GM18951 (cell line): ENCODE measurements at regions not wholly inside any gene's neighbourhood (a gene's known extent, or its start where the extent isn't known, plus 50 kb on each side); places are given as distances from the start of the nearest gene placed in this dataset.

Experiments
- POLR2A ChIP-seq: IDR thresholded peaks from 4 replicates; pipeline ENCODE4 v1.6.1; 2011; ENCODE audit warnings: mild to moderate bottlenecking; ENCODE audit not compliant: insufficient read length, insufficient read depth; ENCODE audit errors: extremely low read depth
- in situ Hi-C: fragments of 300-500 bp; cut with MboI; formaldehyde crosslinking; loops from one replicate; pipeline ENCODE4 v1.12.0; 2022; ENCODE audit warnings: low sequenced_read_pairs, mixed read lengths, inconsistent platforms; ENCODE audit not compliant: unreplicated experiment

DNA sequence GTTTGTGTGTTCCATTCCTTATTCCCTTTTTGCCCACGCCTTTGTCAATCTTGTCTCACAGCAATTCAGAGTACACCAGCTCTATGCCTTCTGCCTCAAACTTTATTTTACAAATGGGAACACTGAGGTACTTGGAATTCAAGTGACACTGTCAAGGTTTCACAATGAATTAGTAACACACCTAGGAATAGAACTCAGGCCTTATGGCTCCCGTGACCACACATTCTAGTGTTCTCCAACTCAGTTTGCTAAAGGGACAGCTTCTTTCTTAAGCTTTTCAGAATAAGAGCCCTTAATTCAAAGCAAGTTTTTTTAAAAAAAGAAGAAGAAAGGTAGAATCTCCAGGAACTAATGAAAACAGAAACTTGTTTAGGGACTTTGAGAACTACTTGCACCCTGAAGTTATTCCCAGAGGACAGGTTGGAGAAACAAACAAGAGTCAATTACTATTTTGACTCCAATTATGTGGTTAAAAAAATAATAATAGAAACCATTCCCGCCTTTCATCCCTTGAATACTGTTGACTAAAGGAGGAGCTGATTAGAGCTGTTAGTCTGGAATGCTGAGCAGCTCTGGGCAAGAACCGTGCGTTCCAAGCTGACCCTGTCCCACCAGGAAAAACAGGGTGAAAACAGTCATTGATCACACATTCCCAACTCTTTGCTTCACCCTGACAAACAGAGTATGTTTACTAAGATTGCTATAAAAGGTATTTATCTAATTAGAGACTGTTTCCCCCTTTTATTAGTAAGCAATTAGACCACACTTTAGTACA, 408.8 kb upstream of the CNKSR2 start:
- TF ChIP-seq POLR2A: no peak
- in situ Hi-C loops: no loop called here

DNA sequence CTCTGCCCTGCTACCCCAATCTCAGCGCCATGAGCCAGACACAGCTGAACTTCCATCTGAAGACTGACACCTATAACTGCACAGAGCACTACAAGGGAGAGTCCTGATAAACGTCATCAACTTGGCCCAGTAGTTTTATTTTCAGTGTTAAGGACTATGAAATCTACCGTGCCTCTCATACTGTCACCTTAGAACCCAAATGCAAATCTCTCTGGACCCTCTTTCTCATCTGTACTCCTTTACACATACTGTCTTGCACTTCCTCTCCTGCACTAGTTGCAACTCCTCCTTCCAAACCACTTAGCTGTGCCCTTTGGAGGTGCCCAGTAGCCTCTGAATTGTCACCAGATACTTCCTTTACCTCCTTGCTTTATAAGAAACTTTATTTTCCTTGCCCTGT, 420.2 kb upstream of the CNKSR2 start:
- in situ Hi-C loops: no loop called here
- TF ChIP-seq POLR2A: no peak

DNA sequence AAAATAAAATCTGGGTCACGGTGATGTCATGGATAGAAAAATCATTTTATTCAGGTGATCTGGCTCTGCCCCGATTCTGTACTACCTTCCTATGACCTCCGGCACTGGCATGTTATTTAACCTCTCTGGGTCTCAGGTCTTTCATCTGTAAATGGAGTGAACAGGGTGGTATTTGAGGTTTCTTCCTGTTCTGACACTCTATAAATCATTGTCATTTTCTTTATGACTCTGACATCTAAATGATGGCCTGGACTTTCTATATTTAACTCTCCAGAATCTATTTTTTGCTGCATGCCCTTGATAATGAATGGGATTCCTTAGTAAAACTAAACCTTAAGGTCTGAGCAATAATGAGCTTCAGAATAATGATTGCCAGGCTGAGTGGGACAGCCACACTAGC, 422.0 kb upstream of the CNKSR2 start:
- in situ Hi-C loops: no loop called here
- no peak for TF ChIP-seq POLR2A

DNA sequence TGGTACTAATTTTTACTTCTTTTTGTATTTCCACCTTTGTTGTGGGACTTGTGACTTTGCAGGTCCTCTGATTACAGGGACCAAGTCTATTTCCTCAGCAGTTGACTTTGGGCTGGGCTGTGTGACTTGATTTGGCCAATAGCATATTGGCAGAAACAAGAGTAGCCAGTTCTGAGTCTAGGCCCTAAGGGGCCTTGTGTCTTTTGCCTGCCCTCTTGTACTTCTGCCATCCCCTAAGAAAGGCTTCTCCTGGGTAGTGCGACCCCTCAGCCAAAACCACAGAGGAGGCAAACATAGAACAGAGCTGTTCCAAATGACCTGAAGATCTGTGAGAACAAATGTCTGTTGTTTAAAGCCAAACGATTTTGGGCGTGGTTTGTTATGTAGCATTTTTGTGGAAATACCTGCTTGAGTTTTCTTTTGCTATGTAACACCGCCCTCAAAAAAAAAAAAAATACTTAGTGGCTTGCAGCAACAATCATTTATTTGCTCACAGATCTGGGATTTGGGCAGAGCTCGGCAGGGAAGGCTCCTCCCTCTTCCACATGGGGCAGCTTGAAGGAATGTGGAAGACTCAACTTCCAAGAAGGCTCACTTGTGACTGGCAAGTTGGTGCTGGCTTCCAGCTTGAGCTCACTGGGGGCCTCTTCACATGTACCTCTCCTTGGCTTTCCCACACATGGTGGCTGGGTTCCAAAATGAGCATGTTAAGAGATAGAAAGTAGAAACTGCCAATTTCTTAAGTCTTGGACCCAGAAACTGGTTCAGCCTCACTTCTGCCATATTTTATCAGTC, 423.0 kb upstream of the CNKSR2 start:
- no peak for TF ChIP-seq POLR2A
- in situ Hi-C loops: no loop called here

DNA sequence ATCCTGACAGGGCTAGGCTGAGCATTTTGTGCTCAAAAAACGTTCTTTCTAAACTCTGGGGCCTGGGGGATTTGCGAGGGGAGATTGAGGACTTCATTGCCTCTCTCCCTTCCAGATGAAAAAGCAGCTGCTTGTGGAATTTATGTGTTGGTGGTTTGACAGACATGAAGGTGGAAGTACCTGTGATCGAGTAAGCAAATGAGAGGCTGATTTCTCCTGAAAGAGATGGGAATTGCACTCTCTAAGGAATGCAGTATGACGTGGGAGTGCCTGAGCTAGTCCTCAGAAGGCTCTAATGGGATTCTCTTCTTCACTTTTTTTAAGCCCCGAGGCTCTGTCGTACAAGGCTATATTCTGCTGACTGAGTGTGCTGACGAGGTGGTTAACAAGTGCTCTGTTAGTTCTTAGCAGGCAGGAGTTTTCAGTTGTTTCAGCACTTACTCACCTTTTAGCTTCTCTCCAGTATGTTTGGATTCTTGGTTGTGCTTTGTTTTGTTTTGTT, 426.8 kb upstream of the CNKSR2 start:
- in situ Hi-C loops: no loop called here
- no peak for TF ChIP-seq POLR2A

DNA sequence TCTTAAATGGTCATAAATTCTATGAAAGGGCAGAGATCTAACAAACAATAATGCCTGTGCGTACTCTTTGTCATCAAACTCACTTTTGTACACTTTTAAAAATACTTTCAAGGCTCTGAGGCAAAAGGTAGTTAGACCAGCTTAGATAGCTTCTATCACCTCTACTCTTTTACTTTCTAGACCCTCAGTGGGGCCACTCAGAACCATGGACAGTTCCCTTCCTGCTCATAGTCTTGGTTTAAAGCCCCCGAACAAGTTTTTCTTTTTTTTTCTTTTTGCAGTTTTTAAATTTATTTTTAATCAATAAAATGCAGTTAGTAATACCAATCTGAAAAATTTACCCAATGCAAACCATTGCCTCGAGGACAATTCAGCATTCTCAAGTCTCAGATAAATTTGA, 460.5 kb upstream of the CNKSR2 start:
- in situ Hi-C loops: no loop called here
- TF ChIP-seq POLR2A: no peak

DNA sequence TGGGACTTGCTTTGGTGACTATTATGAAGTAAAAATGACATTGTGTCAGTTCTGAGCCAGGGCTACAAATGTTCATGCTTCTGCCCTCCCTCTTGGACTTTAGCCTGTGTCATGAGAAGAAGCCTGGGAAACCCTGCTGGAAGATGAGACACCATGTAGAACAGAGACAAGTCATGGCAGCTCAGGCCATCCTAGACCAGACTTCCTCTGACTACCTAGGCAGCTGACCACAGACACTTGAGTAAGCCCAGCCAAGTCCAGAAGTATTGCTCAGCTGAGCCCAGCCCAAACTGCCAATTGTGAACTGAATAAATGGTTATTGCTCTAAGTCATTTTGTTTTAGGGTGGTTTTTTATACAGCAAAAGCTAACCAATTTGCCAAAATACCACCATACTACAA, 467.6 kb upstream of the CNKSR2 start:
- in situ Hi-C loops: no loop called here
- TF ChIP-seq POLR2A: no peak

DNA sequence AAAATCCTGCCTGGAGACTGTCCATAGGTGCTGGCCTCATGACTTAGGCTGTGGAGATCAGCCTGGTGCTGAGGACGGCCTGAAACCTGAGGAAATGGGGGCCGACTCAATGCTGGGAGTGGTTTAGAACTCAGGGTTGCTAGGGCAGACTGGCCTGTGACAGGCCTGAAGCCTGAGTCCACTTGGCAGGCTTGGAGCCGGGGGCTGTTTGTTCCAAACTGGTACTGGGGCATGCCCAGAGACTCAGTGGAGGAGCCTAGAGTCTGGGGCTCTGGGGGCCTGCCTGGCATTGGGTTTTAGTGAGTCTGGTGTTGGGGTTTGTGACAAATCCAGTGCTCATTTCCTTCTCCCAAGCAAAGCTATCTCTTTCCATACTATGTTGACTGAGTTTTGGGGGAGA, 489.7 kb upstream of the CNKSR2 start:
- no peak for TF ChIP-seq POLR2A
- in situ Hi-C loops: no loop called here

DNA sequence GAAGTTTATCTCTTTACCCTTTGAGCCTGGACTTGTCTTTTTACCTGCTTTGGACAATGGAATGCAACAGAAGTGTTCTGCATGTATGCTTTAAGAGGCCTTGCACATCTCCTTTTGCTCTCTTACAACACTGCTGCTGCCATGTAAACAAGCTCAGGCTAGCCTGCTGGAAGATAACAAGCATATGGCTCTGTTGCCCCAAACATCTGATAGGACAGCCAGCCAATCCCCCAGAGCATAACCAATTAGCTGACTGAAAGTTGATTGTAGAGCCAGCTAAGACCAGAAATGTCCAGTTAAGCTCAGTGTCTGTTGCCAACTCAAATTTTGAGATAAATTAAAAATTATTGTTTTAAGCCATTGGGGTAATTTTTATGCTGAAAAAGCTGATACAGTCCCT, 510.6 kb upstream of the CNKSR2 start:
- in situ Hi-C loops: no loop called here

DNA sequence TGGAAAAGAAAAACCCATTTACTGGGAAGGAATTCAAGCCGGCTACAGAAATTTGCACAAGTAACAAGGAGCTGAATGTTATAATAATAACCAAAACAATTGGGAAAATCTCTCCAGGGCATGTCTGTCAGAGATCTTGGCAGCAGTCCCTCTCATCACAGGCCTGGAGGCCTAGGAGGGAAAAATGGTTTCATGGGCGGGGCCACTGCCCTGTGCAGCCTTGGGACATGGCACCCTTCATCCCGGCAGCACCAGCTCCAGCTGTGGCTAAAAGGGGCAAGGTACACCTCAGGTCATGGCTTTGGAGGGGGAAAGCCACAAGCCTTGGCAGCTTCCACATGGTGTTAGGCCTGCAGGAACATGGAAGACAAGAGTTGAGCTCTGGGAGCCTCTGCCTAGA, 513.1 kb upstream of the CNKSR2 start:
- TF ChIP-seq POLR2A: no peak
- in situ Hi-C loops: no loop called here

More for the DNA sequence above, 510.6 kb upstream of the CNKSR2 start:
- TF ChIP-seq POLR2A: no peak

DNA sequence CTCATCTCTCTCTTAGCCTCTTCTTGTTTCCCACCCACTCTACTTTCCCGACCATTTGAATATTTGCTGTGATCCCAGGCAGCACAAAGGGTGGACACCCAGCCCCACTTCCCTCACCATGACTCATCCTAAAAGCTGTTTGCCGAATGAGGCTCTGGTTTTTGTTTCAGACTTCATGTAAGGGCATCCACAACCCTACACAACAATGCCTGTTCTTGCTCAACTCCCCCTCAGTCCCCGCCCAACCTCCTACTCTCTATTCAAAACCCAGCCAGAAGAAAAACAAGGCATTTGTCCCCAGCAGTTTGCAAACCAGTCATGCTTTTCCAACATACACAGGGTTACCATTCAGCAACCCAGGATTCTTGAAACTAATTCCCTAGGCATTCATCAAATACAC, 516.5 kb upstream of the CNKSR2 start:
- TF ChIP-seq POLR2A: no peak
- in situ Hi-C loops: no loop called here

DNA sequence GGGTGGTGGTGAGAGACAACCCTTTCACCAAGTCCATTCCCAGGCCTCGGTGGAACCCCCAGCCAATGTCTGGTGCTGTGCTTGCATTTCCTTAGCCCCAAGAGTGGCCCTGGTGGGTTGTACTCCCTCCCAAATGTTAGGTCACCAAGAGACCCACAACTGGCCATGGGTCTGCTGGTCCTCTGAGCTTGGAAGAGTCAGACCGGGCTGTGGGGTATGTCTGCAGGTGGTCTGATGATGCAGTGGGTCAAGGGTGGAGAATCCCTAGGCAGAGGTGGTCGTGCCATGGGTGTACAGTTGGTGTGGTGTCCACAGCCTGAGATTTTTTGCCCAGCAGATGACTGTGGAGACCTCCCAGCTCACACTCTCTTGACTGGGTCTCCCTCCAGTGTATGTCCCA, 535.7 kb upstream of the CNKSR2 start:
- TF ChIP-seq POLR2A: no peak
- in situ Hi-C loops: no loop called here

DNA sequence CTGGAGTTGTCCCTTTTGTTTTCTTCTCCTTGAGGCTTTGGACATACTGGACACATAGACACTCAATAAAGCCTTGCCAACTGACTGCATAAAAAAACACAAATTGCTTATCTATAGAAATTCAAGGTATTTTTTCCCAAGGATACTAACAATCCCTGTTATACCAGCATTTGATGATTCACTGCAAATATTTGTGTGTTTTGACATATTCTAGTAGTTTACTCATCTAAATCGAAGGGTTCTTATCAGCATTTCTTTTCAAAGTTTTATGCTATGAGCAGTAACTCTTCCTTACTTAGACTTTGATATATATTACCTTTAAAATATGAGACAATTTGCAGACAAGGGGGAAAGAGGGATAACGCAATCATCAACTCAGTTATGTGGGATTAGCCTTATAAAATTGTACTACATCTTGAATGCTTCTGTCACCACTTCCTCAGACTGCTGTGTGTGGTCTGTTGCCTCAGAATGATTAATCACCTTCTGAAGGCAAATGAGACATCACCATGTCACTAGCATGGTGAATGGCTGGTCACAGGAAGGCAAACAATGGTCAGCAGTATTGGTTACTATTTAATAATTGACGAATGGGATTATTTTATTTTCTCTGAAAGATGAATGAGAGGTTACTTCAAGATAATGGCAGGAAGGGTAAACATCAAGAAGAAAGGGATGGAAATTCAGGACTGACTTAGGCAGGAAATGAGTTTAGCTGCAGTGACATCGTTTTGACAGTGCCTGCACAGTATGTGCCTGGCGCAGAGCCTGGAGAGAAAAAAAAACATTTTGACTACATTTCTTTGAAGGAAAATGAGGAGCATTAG, 544.3 kb upstream of the CNKSR2 start:
- TF ChIP-seq POLR2A: no peak
- in situ Hi-C loops: no loop called here
